ENCODE measurements at regions not wholly inside any gene's neighbourhood (a gene's known extent, or its start where the extent isn't known, plus 50 kb on each side); places are given as distances from the start of the nearest gene placed in this dataset.

- TF ChIP-seq CTCF (IDR thresholded peaks at IDR 0.05), result no peak
- no peak for TF ChIP-seq REST (IDR thresholded peaks at IDR 0.05; ENCODE audit: insufficient read depth in 1 of 2, low read depth in 2 of 2, low read length in 1 of 2)
- no peak for TF ChIP-seq POLR2AphosphoS5 (IDR thresholded peaks at IDR 0.05; ENCODE audit: low read depth, low read length)
- TF ChIP-seq TCF7L2 (IDR thresholded peaks at IDR 0.05; ENCODE audit: low read depth, low read length), result no peak
- TF ChIP-seq SIN3A (IDR thresholded peaks at IDR 0.05; ENCODE audit: borderline replicate concordance, insufficient read depth, low read depth, low read length), result no peak
Measured at GRCh38 chr20:10946124-10946880, 272.5 kb upstream of the JAG1 start.

Measured in Panc1 (cell line).